Activated naive CD4-positive, alpha-beta T cell treated with anti-CD3 and anti-CD28 coated beads, Interleukin-2, amount 50 U/mL, for 16 hours (primary cell): ENCODE measurements at regions not wholly inside any gene's neighbourhood (a gene's known extent, or its start where the extent isn't known, plus 50 kb on each side); places are given as distances from the start of the nearest gene placed in this dataset.

ENCODE experiments used
- DNase-seq: peaks from one replicate; pipeline ENCODE4 v3.0.0-alpha.2; 2020

- no peak for DNase-seq
Observed at GRCh38 chr20:22430154-22430745, 154.1 kb downstream of the FOXA2 start.

DNA sequence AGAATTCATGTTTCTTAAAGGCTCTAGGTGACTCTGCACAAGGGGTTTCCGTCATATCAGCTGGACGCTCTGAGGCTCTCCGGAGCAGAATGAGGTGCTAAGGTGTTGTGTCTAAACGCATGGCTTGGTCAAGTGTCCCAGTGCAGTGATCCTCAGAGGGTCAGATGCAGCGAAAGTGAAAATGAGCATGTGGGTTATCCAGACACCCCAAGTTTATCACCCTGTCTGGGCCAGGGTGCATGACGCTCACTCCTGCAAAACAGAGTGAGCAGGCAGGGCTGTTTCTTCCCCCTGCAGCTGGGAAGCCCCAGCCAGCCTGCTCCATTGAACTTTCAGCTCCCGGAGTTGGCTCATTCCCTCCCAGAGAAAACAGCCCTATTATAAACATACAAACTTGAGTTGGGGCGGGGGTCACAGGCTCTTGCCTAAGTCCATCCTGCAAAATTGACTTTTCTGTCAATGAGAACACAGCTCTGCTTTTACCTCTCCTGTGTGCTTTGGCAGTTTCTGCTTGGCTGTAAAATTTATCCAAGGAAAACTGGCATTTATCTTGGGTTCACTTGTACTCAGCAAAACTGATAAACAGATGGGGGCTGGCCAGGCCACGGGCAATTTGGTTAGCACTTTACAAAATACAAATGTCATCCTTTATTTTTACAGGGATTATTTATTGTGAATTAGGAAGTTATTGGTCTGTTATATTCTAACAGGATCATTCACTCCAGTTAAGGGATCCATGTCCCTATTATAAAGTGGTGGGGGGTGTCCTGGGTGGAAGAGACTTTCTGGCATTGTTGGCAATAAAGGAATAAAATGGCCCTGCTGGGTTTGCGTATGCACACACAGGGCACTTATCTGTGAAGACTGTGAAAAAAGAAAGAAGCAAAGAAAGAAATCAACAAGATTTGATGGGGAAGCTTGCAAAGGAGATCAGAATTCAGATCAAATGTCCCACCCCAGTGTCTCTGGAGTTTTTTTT, 154.9 kb downstream of the FOXA2 start:
- DNase-seq = no peak

- no peak for DNase-seq
Observed at GRCh38 chr20:22428051-22428450, 156.3 kb downstream of the FOXA2 start.

DNA sequence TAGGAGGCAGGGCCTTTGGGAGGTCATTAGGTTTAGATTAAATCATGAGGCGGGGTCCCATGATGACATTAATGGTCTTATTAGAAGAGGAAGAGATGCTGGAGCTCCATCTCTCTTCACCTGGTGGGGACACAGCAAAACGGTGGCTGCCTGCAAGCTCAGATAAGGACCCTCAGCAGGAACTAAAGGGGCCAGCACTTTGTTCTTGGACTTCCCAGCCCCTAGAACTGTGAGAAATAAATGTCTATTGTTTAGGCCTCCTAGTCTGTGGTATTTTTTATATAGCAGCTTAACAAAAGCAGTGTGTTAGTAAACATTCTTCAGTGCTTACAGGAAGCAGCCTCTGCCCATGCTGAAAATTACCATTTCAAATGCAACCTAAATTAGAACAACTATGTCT, 157.6 kb downstream of the FOXA2 start:
- DNase-seq = no peak

DNA sequence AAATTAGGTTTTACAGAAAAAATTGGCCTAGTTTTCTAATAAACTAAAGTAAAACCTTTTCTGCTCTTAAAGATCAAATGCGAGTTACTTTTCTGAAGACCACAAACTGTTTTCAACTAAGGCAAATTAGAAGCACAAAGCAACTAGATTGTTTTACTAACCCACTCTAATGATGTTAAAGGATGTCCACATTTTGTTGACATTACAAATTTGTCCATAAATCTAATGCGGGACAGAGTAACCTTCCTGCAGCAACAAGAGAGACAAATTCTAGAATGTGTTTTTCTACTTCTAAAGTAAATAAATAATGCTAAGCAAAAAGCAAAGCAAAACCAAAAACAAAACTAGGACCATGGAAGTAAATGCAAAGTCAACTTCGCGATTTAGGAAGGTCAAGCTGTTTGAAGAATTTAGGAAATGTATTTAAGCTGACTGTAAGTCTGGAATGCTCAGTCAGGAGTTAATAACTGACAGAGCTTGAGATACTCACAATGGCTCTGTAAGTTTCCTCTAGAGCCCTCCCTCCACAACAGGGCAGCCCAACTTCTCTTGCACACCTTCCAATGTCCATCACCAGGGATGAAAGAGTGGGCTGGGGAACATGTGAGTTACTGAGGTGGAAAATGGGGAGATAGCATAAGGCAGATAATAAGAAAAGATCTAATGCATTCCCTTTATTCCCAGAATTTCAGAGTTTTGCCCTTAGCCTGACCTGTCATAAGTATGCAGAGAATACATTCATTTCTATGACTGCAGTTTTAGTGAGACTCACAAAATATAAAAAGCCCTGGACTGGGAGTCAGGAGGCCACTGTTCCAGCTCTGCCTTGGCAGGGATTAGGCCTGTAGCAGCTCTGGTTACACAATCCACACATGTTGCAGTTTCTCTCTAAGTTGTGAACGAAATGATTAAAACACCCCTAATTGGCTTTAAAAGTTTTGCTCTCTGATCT, 158.8 kb downstream of the FOXA2 start:
- DNase-seq = no peak

- DNase-seq = no peak
Observed at GRCh38 chr20:22423190-22423832, 161.1 kb downstream of the FOXA2 start.

GRCh38 chr20:22420116-22420598, 164.2 kb downstream of the FOXA2 start:
- DNase-seq = no peak

GRCh38 chr20:22418738-22419137, 165.6 kb downstream of the FOXA2 start:
- no peak for DNase-seq

DNA sequence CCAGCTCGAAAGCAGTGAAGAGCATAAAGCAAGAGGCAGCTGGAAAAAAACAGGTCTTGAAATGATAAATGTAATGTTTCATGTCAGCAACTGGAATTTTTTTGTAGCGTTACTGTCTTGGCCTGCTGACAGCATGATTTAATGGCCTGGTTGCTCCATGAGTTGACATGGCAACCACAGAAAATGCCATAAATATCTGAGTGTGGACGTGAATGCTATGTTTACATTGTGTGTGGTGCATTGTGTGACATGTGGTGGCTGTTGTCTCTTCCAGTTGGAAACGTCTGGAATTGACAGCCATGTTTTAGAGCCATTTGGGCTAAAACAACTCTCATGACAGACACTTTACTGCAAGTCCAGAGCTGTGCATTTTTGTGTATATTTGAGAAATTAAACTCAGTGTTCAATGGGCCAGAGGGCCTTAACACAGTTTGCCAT, 170.0 kb downstream of the FOXA2 start:
- no peak for DNase-seq

DNA sequence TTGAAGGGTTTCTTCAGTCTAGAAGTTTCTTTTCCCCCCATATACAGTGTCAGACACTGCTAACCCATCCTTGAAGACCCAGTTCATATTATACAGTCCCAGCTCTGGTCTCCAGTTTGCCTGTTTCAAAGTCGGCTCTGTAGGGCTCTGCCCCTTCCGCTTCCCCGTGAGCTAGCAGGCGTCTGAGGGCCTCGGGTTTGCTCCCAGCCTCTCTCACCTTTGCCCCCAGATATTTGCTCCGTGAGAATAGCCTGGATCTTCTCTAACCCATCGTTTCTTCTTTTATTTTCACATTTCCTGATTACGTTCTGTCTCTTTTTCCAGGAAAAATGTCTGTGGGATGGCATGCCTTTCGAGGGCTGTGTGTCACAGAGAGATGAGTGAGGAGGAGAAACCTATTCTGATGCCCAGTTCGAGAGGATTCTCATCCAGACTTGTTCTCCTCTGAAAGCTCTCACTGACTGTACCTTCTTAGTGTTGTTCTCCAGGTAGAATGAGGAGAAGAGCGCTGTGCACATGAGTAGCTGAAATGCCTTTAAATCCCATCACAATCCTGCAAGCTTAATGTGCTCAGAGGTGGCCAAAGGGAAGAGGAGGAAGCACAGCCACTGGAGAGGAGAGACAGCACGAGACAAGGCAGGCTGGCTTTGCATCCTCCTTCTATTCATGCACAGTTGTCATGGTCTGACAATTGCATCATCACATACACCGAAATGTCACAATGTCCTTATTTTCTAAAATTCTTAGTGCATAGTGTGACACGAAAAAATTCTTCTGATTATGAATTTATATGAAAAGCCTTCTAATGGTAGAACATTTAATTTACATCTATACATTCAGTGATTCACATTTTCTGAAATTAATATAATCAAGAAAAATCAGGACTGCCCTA, 171.1 kb downstream of the FOXA2 start:
- DNase-seq = no peak

DNA sequence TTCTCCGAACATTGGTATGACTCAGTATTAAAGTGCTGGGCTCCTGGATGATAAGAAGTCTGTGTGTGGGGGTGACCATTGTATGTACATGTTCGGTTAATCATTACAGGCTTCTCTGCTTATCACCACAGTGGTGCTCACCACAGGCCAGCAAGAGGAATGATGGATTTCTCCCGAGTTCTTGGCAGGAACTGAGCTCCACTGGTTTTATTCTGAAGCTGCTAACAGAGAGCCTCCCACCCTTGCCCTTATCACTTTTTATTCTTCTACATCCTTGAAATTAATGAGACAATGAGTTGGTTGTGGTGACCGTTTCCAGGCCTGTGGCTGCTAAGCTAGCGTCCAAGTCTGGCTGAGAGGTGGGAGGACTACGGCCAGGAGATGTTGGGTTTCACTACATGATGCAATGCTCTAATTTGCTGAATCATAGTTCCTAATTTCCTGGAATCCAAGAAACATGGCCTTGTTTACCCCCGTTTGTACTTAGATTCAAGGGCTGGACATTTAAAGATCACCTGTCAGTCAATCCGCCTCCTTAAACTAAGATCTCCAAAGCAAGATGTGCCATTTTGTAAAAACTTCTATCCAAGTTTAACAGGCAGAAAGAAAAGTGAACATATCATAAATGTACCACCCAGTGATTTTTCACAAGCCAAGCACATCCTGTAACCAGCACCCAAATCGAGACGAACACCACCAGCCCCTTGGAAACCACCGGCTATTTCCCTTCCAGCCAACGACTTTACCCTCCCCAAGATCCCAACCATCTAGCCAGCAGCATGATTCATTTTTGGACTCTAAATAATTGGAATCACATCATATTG, 172.5 kb downstream of the FOXA2 start:
- no peak for DNase-seq

- no peak for DNase-seq
Observed at GRCh38 chr20:22411286-22411626, 173.1 kb downstream of the FOXA2 start.

- no peak for DNase-seq
Observed at GRCh38 chr20:22410556-22411130, 173.7 kb downstream of the FOXA2 start.

DNA sequence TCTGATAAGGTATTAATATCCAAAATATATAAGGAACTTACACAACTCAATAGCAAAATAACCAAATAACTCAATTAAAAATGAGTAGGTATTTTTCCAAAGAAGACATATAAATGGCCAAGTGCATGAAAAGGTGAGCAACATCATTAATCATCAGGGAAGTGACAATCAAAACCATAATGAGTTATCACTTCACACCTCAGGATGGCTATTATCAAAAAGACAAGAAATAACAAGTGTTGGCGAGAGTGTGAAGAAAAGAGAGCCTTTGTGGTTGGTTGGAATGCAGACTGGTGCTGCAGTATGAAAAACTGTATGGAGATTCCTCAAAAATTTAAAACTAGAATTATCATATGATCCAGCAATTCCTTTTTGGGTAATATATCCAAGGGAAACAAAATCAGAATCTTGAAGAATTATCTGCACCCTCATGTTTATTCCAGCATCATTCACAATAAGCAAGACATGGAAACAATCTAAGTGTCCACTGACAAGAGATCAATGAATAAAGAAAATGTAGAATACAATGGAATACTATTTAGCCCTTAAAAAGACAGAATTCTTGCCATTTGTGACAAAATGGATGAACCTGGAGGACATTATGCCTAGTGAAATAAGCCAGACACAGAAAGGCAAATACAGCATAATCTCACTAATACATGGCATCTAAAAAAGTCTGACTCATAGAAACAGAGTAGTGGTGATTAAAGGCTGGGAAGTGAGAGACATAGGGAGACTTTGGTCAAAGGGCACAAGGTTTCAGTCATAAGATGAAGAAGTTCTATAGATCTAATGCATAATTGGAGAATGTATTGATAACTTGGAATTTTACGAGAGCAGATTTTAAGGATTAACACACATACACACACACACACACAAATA, 175.6 kb downstream of the FOXA2 start:
- DNase-seq = no peak

- no peak for DNase-seq
Observed at GRCh38 chr20:22407237-22408193, 176.9 kb downstream of the FOXA2 start.

GRCh38 chr20:22404419-22405170, 179.8 kb downstream of the FOXA2 start:
- DNase-seq = no peak
